Skin epidermis (tissue), 12 donors: ENCODE measurements at regions not wholly inside any gene's neighbourhood (a gene's known extent, or its start where the extent isn't known, plus 50 kb on each side); places are given as distances from the start of the nearest gene placed in this dataset.
A peak's percentile ranks its signal among the peaks of the same experiment; 100 is the strongest.

Experiments
- H3K27ac ChIP-seq, 21 experiments: fragments of 200-600 bp; sonication (generic) in 11 of 21; one replicate each; pipeline ENCODE4 v1.5.0; 2020; ENCODE audit warnings: mild to moderate bottlenecking in 3 of 21, inconsistent platforms in 2 of 21, moderate library complexity in 2 of 21
- H3K4me3 ChIP-seq, 7 experiments: fragments of 200-600 bp; sonication (generic) in 2 of 7; one replicate each; pipeline ENCODE4 v1.5.0; 2020; ENCODE audit warnings: inconsistent platforms in 2 of 7, mild to moderate bottlenecking in 2 of 7, moderate library complexity in 1 of 7

DNA sequence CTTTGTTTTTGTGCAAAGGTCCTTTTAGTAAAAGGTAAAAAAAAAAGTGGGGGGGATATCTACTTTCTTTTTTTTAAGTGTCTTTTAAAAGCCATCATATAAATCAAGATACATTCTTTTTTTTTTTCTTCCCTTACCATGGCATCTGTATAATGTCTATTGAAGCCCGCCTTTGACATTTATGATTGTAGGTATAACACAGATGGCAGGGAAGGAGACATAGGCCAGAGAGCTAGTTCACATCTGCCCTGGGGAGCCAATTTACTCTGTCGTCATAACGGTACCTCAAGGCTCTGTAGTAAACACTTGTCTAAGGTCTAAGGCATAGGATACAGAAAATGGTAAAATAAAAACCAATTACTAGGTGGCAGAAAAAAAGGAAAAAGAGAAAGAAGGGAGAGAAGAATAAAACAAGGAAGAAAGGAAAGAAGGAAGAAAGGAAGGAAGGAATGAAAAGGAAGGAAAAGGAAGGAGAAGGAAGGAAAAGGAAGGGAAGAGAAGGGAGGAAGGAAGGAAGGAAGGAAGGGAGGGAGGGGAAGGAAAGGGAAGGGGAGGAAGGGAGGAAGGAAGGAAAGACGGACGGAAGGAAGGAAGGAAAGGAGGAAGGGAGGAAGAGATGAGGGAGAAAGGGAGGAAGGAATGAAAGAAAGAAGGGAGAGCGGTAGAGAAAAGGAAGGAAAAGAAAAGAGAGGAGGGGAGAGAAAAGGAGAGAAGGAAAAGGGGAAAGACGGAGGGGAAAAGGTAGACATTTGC lies 343.5 kb downstream of the RBM43 start:
- Histone ChIP-seq H3K4me3 (no peak overlapping the region), H3K27ac (no peak overlapping the region)

DNA sequence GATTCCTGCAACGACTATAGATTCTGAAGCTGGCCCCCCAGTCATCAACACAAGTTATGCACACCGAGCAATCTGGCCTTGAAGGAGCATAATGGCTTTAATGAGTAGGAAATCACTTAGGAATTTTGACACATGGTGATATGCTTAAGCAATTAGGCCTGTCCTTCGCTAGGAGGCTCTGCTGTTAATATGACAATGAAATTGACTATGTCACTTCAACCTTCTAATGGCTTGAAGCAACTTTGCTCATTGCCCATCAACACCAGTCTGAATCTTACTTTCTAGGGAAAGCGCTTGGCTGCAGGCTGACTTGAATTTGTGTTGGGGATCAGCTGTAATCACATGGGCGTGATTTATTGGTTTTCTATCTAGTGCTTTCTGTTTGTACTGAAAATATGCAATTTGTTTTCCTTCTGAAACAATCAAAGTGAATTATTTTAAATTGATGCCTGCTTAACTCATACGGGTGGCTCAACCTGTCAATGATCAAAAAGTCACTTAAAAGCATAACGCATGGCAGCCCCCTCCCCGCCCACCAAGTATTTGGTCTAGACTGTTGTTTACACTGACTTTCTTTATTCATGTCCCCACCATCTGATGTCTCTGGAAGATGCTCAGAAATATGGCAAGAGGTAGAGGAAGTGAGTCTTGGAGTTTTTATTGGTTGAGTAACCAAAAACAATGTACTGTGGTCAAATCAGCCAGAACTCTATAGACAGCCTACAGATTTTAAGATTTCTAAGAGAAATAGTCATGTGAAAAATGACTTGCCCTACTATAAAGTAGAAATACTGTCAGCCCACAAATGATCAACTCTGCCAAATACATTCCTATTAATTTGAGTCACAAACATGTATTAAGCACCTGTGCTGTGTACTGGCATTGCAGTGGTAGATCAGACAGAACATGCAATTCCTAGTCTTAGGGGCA lies 344.9 kb downstream of the RBM43 start:
- Histone ChIP-seq H3K27ac (no peak overlapping the region), H3K4me3 (no peak overlapping the region)

GRCh38 chr2:150911766-150912280 lies 349.8 kb downstream of the RBM43 start:
- H3K4me3 ChIP-seq, result no peak overlapping the region
- H3K27ac ChIP-seq, result peak overlapping the region in 11 of 21 experiments; percentile 11 to 64 (median 39)

GRCh38 chr2:150909613-150910012 lies 352.1 kb downstream of the RBM43 start:
- no peak overlapping the region for H3K27ac ChIP-seq
- no peak overlapping the region for H3K4me3 ChIP-seq

DNA sequence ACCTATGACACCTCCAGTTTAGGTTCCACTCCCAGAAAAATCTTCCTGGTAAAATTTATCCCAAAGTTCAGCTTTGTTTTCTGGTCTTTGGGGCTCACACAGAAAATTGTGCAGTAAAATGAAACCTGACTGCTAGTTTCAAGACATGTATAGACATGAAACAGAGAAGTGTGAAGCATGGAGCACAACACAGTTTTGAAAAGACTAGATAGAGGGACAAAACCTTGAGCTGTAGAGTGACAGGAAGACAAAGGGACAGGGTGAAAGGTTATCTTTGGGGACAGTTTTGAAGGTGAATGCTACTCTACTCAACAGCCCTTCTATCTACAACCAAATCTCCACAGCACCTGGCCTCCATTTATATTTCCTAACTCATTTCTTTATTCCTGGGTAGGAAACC lies 352.6 kb downstream of the RBM43 start:
- Histone ChIP-seq H3K4me3 (no peak overlapping the region), H3K27ac (no peak overlapping the region)

- no peak overlapping the region for H3K27ac ChIP-seq
- no peak overlapping the region for H3K4me3 ChIP-seq
Observed at GRCh38 chr2:150907466-150907865, 354.2 kb downstream of the RBM43 start.

- H3K27ac ChIP-seq, result no peak overlapping the region
- no peak overlapping the region for H3K4me3 ChIP-seq
Observed at GRCh38 chr2:150903461-150903860, 358.2 kb downstream of the RBM43 start.

- H3K4me3 ChIP-seq, result no peak overlapping the region
- no peak overlapping the region for H3K27ac ChIP-seq
Observed at GRCh38 chr2:150903055-150903454, 358.6 kb downstream of the RBM43 start.

DNA sequence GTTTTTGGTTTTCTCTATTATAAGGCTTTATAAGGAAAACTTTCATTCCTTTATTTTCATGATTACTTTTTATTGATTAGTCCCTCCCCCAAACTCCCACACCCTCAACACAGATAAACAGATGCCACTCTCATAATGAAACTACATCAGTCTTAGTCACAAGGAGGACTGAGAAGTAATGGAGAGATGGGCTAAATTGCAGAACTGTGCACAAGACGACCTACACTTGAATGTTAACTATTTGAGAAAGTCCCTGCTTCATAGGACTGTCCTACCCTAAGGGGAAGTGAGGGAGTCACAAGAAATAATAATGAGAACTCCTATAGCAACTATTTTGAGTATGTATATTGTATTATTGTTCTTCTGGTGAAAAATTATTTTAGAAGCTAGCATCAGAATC lies 360.8 kb downstream of the RBM43 start:
- H3K27ac ChIP-seq, result no peak overlapping the region

GRCh38 chr2:150895968-150896367 lies 365.7 kb downstream of the RBM43 start:
- H3K27ac ChIP-seq, result no peak overlapping the region
- no peak overlapping the region for H3K4me3 ChIP-seq

More for the DNA sequence above, 360.8 kb downstream of the RBM43 start:
- H3K4me3 ChIP-seq, result no peak overlapping the region

- Histone ChIP-seq H3K27ac (no peak overlapping the region), H3K4me3 (no peak overlapping the region)
Observed at GRCh38 chr2:150889141-150889540, 372.5 kb downstream of the RBM43 start.

- no peak overlapping the region for H3K4me3 ChIP-seq
- no peak overlapping the region for H3K27ac ChIP-seq
Observed at GRCh38 chr2:150888337-150888736, 373.3 kb downstream of the RBM43 start.

GRCh38 chr2:150887926-150888325 lies 373.7 kb downstream of the RBM43 start:
- Histone ChIP-seq H3K27ac (no peak overlapping the region), H3K4me3 (no peak overlapping the region)

GRCh38 chr2:150885774-150886386 lies 375.8 kb downstream of the RBM43 start:
- Histone ChIP-seq H3K4me3 (no peak overlapping the region), H3K27ac (no peak overlapping the region)

GRCh38 chr2:150885236-150885635 lies 376.4 kb downstream of the RBM43 start:
- Histone ChIP-seq H3K4me3 (no peak overlapping the region), H3K27ac (no peak overlapping the region)

GRCh38 chr2:150883613-150883895 lies 378.1 kb downstream of the RBM43 start:
- no peak overlapping the region for H3K27ac ChIP-seq
- no peak overlapping the region for H3K4me3 ChIP-seq

DNA sequence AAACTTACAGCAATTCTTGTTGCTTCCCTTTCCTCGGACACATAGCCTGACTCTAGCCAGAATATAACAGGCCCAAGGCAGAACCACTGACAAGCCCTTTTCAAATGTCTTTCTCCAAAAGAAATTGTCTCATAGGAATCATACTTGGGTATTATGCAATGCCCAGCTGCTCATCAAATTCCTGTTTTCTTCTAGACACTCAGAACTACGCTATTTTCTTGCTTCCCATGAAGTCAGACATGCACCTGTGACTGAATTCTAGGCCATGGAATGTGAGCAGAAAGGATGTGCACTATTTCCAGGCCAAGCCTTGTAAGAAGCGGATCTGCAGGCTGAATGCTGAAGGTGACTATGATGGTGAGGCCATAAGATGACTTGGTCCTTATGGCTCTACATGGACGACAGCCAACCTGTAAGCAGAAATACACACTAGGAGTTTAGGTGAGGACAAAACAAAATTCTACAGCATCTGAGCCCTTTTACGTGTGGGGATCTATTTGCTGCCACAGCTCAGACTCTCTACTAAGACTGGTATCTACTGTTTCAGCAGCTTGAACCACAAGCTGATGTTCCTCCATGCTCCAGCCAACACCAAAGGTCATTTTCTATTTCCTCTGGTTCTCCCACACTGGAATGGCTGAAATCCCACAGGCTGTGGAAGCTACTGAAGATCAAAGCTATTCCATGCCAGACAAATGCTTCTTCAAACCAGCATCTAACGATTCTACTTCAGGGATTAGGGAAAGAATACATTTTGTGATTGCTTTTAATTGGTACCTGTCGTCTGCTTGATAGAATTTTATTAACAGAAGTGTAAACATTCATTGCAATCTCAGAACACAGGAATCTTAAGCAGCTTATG lies 378.7 kb downstream of the RBM43 start:
- no peak overlapping the region for H3K27ac ChIP-seq

GRCh38 chr2:150880986-150881385 lies 380.7 kb downstream of the RBM43 start:
- H3K27ac ChIP-seq, result no peak overlapping the region
- no peak overlapping the region for H3K4me3 ChIP-seq

More for the DNA sequence above, 378.7 kb downstream of the RBM43 start:
- no peak overlapping the region for H3K4me3 ChIP-seq

GRCh38 chr2:150878356-150878755 lies 383.3 kb downstream of the RBM43 start:
- Histone ChIP-seq H3K27ac (no peak overlapping the region), H3K4me3 (no peak overlapping the region)
